ENCODE measurements at regions not wholly inside any gene's neighbourhood (a gene's known extent, or its start where the extent isn't known, plus 50 kb on each side); places are given as distances from the start of the nearest gene placed in this dataset.

GRCh38 chr12:28079539-28079938 lies 107.0 kb upstream of the PTHLH start:
- no peak overlapping the region for H2AFZ ChIP-seq (ENCODE audit: low read length)
- POLR2A ChIA-PET, result no interaction called here
- intact Hi-C loops (cut with micrococcal nuclease; ENCODE audit: unreplicated experiment), result no loop called here

GRCh38 chr12:28082096-28082495 lies 108.2 kb upstream of the CCDC91 start:
- H3K27ac ChIP-seq (ENCODE audit: low read depth, low read length, poor library complexity, severe bottlenecking), result no peak overlapping the region
- H3K79me2 ChIP-seq (ENCODE audit: insufficient read depth, low read depth, low read length), result no peaks in the 10 kb centered on the region
- ChIA-PET CTCF (ENCODE audit: unreplicated experiment) (no interaction called here), POLR2A (interaction anchor here (1.0 kb wide), 1 partner anchor 20 kb away, joined by 4 read pairs; no protein-coding TSS in a partner anchor)
- no peaks in the 10 kb centered on the region for H3K9me3 ChIP-seq (ENCODE audit: low read length)
- H4K20me1 ChIP-seq (ENCODE audit: insufficient read depth, low read length), result no peaks in the 10 kb centered on the region
- H3K4me3 ChIP-seq (ENCODE audit: low read depth, low read length, poor library complexity, severe bottlenecking), result no peak overlapping the region
- H2AFZ ChIP-seq (ENCODE audit: low read length), result no peak overlapping the region
- H3K4me2 ChIP-seq (ENCODE audit: low read length), result no peak overlapping the region
- H3K36me3 ChIP-seq (ENCODE audit: insufficient read depth, low read length), result no peaks in the 10 kb centered on the region
- no peak for DNase-seq (ENCODE audit: low spot score)
- BruUV-seq (replicated peaks), result no TSS peak
- intact Hi-C loops (cut with micrococcal nuclease; ENCODE audit: unreplicated experiment), result no loop called here
- H3K4me1 ChIP-seq (ENCODE audit: insufficient read depth, low read length, poor library complexity, severe bottlenecking), result no peaks in the 10 kb centered on the region
- H3K9me2 ChIP-seq (ENCODE audit: insufficient read depth, low read length), result no peaks in the 10 kb centered on the region
- TF ChIP-seq EZH2phosphoT487 (IDR thresholded peaks at IDR 0.05; ENCODE audit: borderline replicate concordance, low read depth, low read length) (no peak), CTCF (conservative IDR thresholded peaks at IDR 0.05; ENCODE audit: low read length) (no peak)

More at GRCh38 chr12:28079539-28079938, 107.0 kb upstream of the PTHLH start:
- Histone ChIP-seq H3K36me3 (ENCODE audit: insufficient read depth, low read length) (no peaks in the 10 kb centered on the region), H3K4me2 (ENCODE audit: low read length) (no peak overlapping the region), H3K27ac (ENCODE audit: low read depth, low read length, poor library complexity, severe bottlenecking) (no peak overlapping the region), H4K20me1 (ENCODE audit: insufficient read depth, low read length) (no peaks in the 10 kb centered on the region), H3K9me3 (ENCODE audit: low read length) (no peaks in the 10 kb centered on the region), H3K4me3 (ENCODE audit: low read depth, low read length, poor library complexity, severe bottlenecking) (no peak overlapping the region), H3K79me2 (ENCODE audit: insufficient read depth, low read depth, low read length) (no peaks in the 10 kb centered on the region), H3K9me2 (ENCODE audit: insufficient read depth, low read length) (no peaks in the 10 kb centered on the region), H3K4me1 (ENCODE audit: insufficient read depth, low read length, poor library complexity, severe bottlenecking) (no peaks in the 10 kb centered on the region)
- CTCF ChIA-PET (ENCODE audit: unreplicated experiment), result no interaction called here
- DNase-seq (ENCODE audit: low spot score), result no peak
- no TSS peak for BruUV-seq (replicated peaks)
- no peak for TF ChIP-seq CTCF (conservative IDR thresholded peaks at IDR 0.05; ENCODE audit: low read length)
- no peak for TF ChIP-seq EZH2phosphoT487 (IDR thresholded peaks at IDR 0.05; ENCODE audit: borderline replicate concordance, low read depth, low read length)

GRCh38 chr12:28083840-28084678 lies 106.2 kb upstream of the CCDC91 start:
- Histone ChIP-seq H3K4me1 (ENCODE audit: insufficient read depth, low read length, poor library complexity, severe bottlenecking) (no peaks in the 10 kb centered on the region), H3K36me3 (ENCODE audit: insufficient read depth, low read length) (no peaks in the 10 kb centered on the region), H3K4me3 (ENCODE audit: low read depth, low read length, poor library complexity, severe bottlenecking) (no peak overlapping the region), H3K9me2 (ENCODE audit: insufficient read depth, low read length) (no peaks in the 10 kb centered on the region), H3K9me3 (ENCODE audit: low read length) (no peaks in the 10 kb centered on the region), H3K79me2 (ENCODE audit: insufficient read depth, low read depth, low read length) (no peaks in the 10 kb centered on the region), H4K20me1 (ENCODE audit: insufficient read depth, low read length) (no peaks in the 10 kb centered on the region), H3K4me2 (ENCODE audit: low read length) (no peak overlapping the region), H2AFZ (ENCODE audit: low read length) (no peak overlapping the region), H3K27ac (ENCODE audit: low read depth, low read length, poor library complexity, severe bottlenecking) (no peak overlapping the region)
- no peak for DNase-seq (ENCODE audit: low spot score)
- POLR2A ChIA-PET, result interaction anchor here (0.7 to 0.9 kb wide), 2 partner anchors 10 to 142 kb away, joined by 3 read pairs; no protein-coding TSS in a partner anchor
- TF ChIP-seq CTCF (conservative IDR thresholded peaks at IDR 0.05; ENCODE audit: low read length), result no peak
- no peak for TF ChIP-seq EZH2phosphoT487 (IDR thresholded peaks at IDR 0.05; ENCODE audit: borderline replicate concordance, low read depth, low read length)
- intact Hi-C loops (cut with micrococcal nuclease; ENCODE audit: unreplicated experiment), result no loop called here
- BruUV-seq (replicated peaks), result no TSS peak
- CTCF ChIA-PET (ENCODE audit: unreplicated experiment), result no interaction called here

Data from OCI-LY7 (cell line).